Stomach (tissue), 4 donors: ENCODE measurements at regions not wholly inside any gene's neighbourhood (a gene's known extent, or its start where the extent isn't known, plus 50 kb on each side); places are given as distances from the start of the nearest gene placed in this dataset.

Experiments used
- CTCF ChIP-seq, 7 experiments: fragments of 450-650 bp in 4 of 7; fragments of 200-600 bp in 3 of 7; sonication (generic) in 3 of 7; IDR thresholded peaks; one replicate each; pipeline ENCODE4 v1.5.1; 2016 to 2019; ENCODE audit warnings: antibody characterized with exemption in 7 of 7, control low read depth in 2 of 7, mild to moderate bottlenecking in 1 of 7
- POLR2A ChIP-seq, 4 donors: fragments of 450-650 bp; IDR thresholded peaks; one replicate each; pipeline ENCODE4 v1.6.1; 2016; ENCODE audit warnings: antibody characterized with exemption in 4 of 4, control low read depth in 2 of 4, mild to moderate bottlenecking in 1 of 4, moderate library complexity in 1 of 4

- TF ChIP-seq CTCF (IDR thresholded peaks at IDR 0.05) (no peak), POLR2A (IDR thresholded peaks at IDR 0.05) (no peak)
Measured at GRCh38 chr9:78144008-78144381, 91.9 kb upstream of the CEP78 start.
